ENCODE measurements at regions not wholly inside any gene's neighbourhood (a gene's known extent, or its start where the extent isn't known, plus 50 kb on each side); places are given as distances from the start of the nearest gene placed in this dataset.

DNA sequence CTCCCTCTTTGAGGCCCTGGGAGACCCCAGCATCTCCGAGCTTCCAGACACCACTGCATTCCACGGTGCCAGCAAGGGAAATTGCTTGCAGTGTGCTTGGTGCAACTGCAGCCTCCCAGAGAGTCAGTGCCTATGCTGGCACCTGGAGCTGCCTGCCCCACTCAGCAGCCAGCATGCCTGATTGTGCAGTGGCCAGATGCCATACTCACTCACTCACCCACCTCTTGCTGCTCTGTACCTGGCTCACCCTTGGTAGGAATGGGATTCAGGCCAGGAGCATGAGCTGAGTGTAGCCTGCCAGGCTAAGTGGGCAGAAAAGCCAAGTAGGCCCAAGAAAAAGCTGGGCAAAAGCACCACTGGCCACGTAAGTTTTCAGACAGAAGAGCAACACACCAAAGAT lies 651.4 kb downstream of the GABRG1 start:
- Histone ChIP-seq H4K20me1 (ENCODE audit: insufficient read depth) (no peaks in the 10 kb centered on the region), H3K9ac (ENCODE audit: low read length) (no peak overlapping the region), H3K9me2 (ENCODE audit: insufficient read depth, low read length) (no peaks in the 10 kb centered on the region), H3K36me3 (ENCODE audit: insufficient read depth, low read length) (no peaks in the 10 kb centered on the region), H2AFZ (ENCODE audit: low read depth, low read length) (no peak overlapping the region), H3K4me2 (ENCODE audit: low read length) (no peak overlapping the region), H3K9me3 (ENCODE audit: low read length) (peaks cover 2% of the 10 kb centered on the region), H3K27ac (ENCODE audit: low read length) (no peak overlapping the region), H3K79me2 (replicated peaks; ENCODE audit: insufficient read depth, low read length) (no peaks in the 10 kb centered on the region), H3K4me3 (ENCODE audit: low read length) (no peak overlapping the region), H3F3A (ENCODE audit: insufficient read depth, low read length, poor library complexity, severe bottlenecking) (no peaks in the 10 kb centered on the region), H3K27me3 (ENCODE audit: insufficient read depth, low read depth, low read length) (no peaks in the 10 kb centered on the region)
- TF ChIP-seq, protein P1, sequence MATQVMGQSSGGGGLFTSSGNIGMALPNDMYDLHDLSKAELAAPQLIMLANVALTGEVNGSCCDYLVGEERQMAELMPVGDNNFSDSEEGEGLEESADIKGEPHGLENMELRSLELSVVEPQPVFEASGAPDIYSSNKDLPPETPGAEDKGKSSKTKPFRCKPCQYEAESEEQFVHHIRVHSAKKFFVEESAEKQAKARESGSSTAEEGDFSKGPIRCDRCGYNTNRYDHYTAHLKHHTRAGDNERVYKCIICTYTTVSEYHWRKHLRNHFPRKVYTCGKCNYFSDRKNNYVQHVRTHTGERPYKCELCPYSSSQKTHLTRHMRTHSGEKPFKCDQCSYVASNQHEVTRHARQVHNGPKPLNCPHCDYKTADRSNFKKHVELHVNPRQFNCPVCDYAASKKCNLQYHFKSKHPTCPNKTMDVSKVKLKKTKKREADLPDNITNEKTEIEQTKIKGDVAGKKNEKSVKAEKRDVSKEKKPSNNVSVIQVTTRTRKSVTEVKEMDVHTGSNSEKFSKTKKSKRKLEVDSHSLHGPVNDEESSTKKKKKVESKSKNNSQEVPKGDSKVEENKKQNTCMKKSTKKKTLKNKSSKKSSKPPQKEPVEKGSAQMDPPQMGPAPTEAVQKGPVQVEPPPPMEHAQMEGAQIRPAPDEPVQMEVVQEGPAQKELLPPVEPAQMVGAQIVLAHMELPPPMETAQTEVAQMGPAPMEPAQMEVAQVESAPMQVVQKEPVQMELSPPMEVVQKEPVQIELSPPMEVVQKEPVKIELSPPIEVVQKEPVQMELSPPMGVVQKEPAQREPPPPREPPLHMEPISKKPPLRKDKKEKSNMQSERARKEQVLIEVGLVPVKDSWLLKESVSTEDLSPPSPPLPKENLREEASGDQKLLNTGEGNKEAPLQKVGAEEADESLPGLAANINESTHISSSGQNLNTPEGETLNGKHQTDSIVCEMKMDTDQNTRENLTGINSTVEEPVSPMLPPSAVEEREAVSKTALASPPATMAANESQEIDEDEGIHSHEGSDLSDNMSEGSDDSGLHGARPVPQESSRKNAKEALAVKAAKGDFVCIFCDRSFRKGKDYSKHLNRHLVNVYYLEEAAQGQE (IDR thresholded peaks at IDR 0.05; ENCODE audit: borderline replicate concordance) = no peak
- no peak for TF ChIP-seq RAD21 (conservative IDR thresholded peaks at IDR 0.05)
- no peak for TF ChIP-seq EP300 (conservative IDR thresholded peaks at IDR 0.05; ENCODE audit: poor library complexity, severe bottlenecking)
- TF ChIP-seq POLR2AphosphoS5 (IDR thresholded peaks at IDR 0.05) = no peak
- TF ChIP-seq TAF1 (IDR thresholded peaks at IDR 0.05; ENCODE audit: low read depth) = no peak
- TF ChIP-seq SMC3 (conservative IDR thresholded peaks at IDR 0.05; ENCODE audit: poor library complexity) = no peak
- no peak for TF ChIP-seq MXI1 (conservative IDR thresholded peaks at IDR 0.05; ENCODE audit: poor library complexity, severe bottlenecking)
- TF ChIP-seq, protein P2, sequence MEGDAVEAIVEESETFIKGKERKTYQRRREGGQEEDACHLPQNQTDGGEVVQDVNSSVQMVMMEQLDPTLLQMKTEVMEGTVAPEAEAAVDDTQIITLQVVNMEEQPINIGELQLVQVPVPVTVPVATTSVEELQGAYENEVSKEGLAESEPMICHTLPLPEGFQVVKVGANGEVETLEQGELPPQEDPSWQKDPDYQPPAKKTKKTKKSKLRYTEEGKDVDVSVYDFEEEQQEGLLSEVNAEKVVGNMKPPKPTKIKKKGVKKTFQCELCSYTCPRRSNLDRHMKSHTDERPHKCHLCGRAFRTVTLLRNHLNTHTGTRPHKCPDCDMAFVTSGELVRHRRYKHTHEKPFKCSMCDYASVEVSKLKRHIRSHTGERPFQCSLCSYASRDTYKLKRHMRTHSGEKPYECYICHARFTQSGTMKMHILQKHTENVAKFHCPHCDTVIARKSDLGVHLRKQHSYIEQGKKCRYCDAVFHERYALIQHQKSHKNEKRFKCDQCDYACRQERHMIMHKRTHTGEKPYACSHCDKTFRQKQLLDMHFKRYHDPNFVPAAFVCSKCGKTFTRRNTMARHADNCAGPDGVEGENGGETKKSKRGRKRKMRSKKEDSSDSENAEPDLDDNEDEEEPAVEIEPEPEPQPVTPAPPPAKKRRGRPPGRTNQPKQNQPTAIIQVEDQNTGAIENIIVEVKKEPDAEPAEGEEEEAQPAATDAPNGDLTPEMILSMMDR (IDR thresholded peaks at IDR 0.05; ENCODE audit: poor library complexity, severe bottlenecking) = no peak
- no peak for TF ChIP-seq EZH2 (IDR thresholded peaks at IDR 0.05; ENCODE audit: borderline replicate concordance, insufficient read depth, low read length, poor library complexity, severe bottlenecking)

DNA sequence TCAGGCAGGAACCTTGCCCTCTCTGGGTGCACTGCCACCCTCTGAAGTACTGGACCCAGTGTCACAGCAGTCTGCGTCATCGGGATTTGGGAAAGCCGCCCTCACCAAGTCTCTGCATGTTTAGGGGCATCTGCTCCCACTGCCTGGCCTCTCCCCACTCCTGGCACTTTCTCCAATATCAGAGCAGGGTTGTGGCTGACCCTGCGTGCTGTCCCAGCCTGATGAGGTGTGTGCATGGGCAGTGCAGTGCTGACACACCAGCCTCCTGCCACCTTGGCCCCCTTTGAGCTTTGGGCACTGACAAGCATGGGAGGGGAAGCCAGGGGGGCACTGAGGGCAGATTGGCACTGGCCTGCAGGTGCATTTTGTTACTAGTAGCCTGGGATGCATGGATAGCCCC lies 652.5 kb downstream of the GABRG1 start:
- no peak overlapping the region for H3K9ac ChIP-seq (ENCODE audit: low read length)
- no peak for TF ChIP-seq EP300 (conservative IDR thresholded peaks at IDR 0.05; ENCODE audit: poor library complexity, severe bottlenecking)
- no peak for TF ChIP-seq POLR2AphosphoS5 (IDR thresholded peaks at IDR 0.05)
- TF ChIP-seq, protein P1 (IDR thresholded peaks at IDR 0.05; ENCODE audit: borderline replicate concordance) = no peak
- no peak for TF ChIP-seq TAF1 (IDR thresholded peaks at IDR 0.05; ENCODE audit: low read depth)
- TF ChIP-seq MXI1 (conservative IDR thresholded peaks at IDR 0.05; ENCODE audit: poor library complexity, severe bottlenecking) = no peak

More for the DNA sequence above, 652.5 kb downstream of the GABRG1 start:
- H3K27me3 ChIP-seq (ENCODE audit: insufficient read depth, low read depth, low read length) = no peaks in the 10 kb centered on the region
- H3K4me3 ChIP-seq (ENCODE audit: low read length) = no peak overlapping the region
- H3K27ac ChIP-seq (ENCODE audit: low read length) = no peak overlapping the region
- H3F3A ChIP-seq (ENCODE audit: insufficient read depth, low read length, poor library complexity, severe bottlenecking) = no peaks in the 10 kb centered on the region
- H3K4me2 ChIP-seq (ENCODE audit: low read length) = no peak overlapping the region
- no peaks in the 10 kb centered on the region for H3K9me2 ChIP-seq (ENCODE audit: insufficient read depth, low read length)
- H4K20me1 ChIP-seq (ENCODE audit: insufficient read depth) = no peaks in the 10 kb centered on the region
- no peaks in the 10 kb centered on the region for H3K36me3 ChIP-seq (ENCODE audit: insufficient read depth, low read length)
- H2AFZ ChIP-seq (ENCODE audit: low read depth, low read length) = no peak overlapping the region
- H3K9me3 ChIP-seq (ENCODE audit: low read length) = no peaks in the 10 kb centered on the region
- no peaks in the 10 kb centered on the region for H3K79me2 ChIP-seq (replicated peaks; ENCODE audit: insufficient read depth, low read length)
